Astrocyte (in vitro differentiated cells and primary cell): ENCODE measurements at regions not wholly inside any gene's neighbourhood (a gene's known extent, or its start where the extent isn't known, plus 50 kb on each side); places are given as distances from the start of the nearest gene placed in this dataset.

ENCODE experiments used
- DNase-seq: peaks from one replicate; pipeline ENCODE4 v3.0.0-alpha.2; 2010; ENCODE audit warnings: low read depth
- FAIRE-seq: peaks from 2 replicates; lab custom pipeline; 2011; peaks lifted over from hg19 to GRCh38; lab: Jason Lieb, UNC
- H2AFZ ChIP-seq: 2 replicates; pipeline ENCODE4 v1.6.0; 2012; ENCODE audit warnings: low read depth, low read length, inconsistent platforms
- H3K27ac ChIP-seq: 2 replicates; pipeline ENCODE4 v1.5.1; 2011; ENCODE audit warnings: low read depth, low read length, inconsistent platforms
- H3K27me3 ChIP-seq: 2 replicates; pipeline ENCODE4 v1.6.0; 2011; ENCODE audit warnings: low read length, inconsistent platforms; ENCODE audit not compliant: insufficient read depth
- H3K36me3 ChIP-seq: 2 replicates; pipeline ENCODE4 v1.5.1; 2011; ENCODE audit warnings: low read length, inconsistent platforms; ENCODE audit not compliant: insufficient read depth
- H3K4me1 ChIP-seq: 2 replicates; pipeline ENCODE4 v1.5.1; 2011; ENCODE audit warnings: low read length, inconsistent platforms; ENCODE audit not compliant: insufficient read depth
- H3K4me2 ChIP-seq: 2 replicates; pipeline ENCODE4 v1.6.0; 2012; ENCODE audit warnings: low read length, inconsistent platforms
- H3K4me3 ChIP-seq: 2 replicates; pipeline ENCODE4 v1.5.1; 2011; ENCODE audit warnings: low read depth, mild to moderate bottlenecking, low read length, inconsistent platforms; ENCODE audit not compliant: insufficient read depth
- H3K79me2 ChIP-seq: 2 replicates; pipeline ENCODE4 v1.6.0; 2012; ENCODE audit warnings: mild to moderate bottlenecking, low read length, inconsistent platforms; ENCODE audit not compliant: insufficient read depth
- H3K9ac ChIP-seq: 2 replicates; pipeline ENCODE4 v1.6.0; 2012; ENCODE audit warnings: mild to moderate bottlenecking, low read length, inconsistent platforms
- H3K9me3 ChIP-seq: 2 replicates; pipeline ENCODE4 v1.5.1; 2012; ENCODE audit warnings: low read depth, mild to moderate bottlenecking, low read length, inconsistent platforms; ENCODE audit not compliant: insufficient read depth
- H4K20me1 ChIP-seq: 2 replicates; pipeline ENCODE4 v1.6.0; 2012; ENCODE audit warnings: low read length, inconsistent platforms; ENCODE audit not compliant: insufficient read depth
- H3K27ac Mint-ChIP-seq: one replicate; pipeline ENCODE4 v1.8.0; 2021; ENCODE audit warnings: mild to moderate bottlenecking, mixed read lengths; ENCODE audit not compliant: unreplicated experiment
- H3K27me3 Mint-ChIP-seq: one replicate; pipeline ENCODE4 v1.8.0; 2021; ENCODE audit warnings: low read depth, mixed read lengths; ENCODE audit not compliant: unreplicated experiment
- H3K36me3 Mint-ChIP-seq: one replicate; pipeline ENCODE4 v1.8.0; 2021; ENCODE audit warnings: low read depth, mixed read lengths; ENCODE audit not compliant: unreplicated experiment
- H3K4me1 Mint-ChIP-seq: one replicate; pipeline ENCODE4 v1.8.0; 2021; ENCODE audit warnings: low read depth, mixed read lengths; ENCODE audit not compliant: unreplicated experiment
- H3K4me3 Mint-ChIP-seq: one replicate; pipeline ENCODE4 v1.8.0; 2021; ENCODE audit warnings: mild to moderate bottlenecking, moderate library complexity, mixed read lengths; ENCODE audit not compliant: unreplicated experiment
- H3K9me3 Mint-ChIP-seq: one replicate; pipeline ENCODE4 v1.8.0; 2021; ENCODE audit warnings: mild to moderate bottlenecking, mixed read lengths; ENCODE audit not compliant: unreplicated experiment
- EZH2 ChIP-seq: IDR thresholded peaks from 2 replicates; pipeline ENCODE4 v1.6.1; 2012; ENCODE audit warnings: mild to moderate bottlenecking, low read length, inconsistent platforms; ENCODE audit not compliant: insufficient read depth
- TF ChIP-seq, protein P1 (sequence below): IDR thresholded peaks from 2 replicates; pipeline ENCODE4 v1.5.1; 2011; ENCODE audit warnings: low read depth, mild to moderate bottlenecking, inconsistent platforms, low read length, moderate library complexity; ENCODE audit not compliant: insufficient read depth

DNA sequence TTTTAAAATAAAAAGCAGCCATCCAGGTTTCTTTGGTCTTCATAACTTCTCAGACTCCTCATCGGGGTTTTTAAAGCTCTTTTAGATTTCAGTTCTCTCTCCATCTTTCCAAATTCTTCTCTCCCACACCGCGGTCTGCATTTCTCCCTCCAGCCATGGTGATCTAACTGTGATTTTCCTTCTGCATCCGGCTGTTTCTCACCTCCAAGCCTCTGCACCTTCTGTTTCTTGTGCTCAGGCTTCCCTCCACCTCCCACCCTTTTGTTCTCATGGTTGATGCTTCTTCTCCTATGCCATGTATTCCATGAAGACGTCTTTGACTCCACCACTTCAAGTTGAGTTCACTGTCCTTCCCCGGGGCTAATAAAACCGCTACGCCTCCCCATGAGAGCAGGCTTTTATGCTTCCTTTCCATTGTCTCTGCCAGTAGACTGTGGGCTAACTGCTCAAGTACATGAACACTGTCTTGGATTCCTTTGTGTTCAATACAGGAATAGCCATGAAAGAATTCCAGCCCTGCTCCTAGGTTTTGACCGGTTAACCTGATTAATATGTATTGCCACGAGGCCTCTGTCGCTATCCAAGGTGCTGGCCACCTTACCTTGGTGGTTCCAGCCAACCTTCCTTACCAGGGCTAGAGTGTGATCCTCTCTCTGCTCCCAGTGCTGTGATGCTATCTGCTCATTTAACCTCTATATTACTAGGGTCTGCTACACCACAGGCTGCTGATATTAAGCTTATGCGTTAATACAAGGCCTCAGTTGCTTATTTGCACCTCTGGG, 625.1 kb downstream of the HS3ST4 start:
- Histone ChIP-seq H3K9ac (no peak overlapping the region), H3K27ac (no peak overlapping the region), H3K36me3 (no peaks in the 10 kb centered on the region), H3K27me3 (no peaks in the 10 kb centered on the region), H3K79me2 (no peaks in the 10 kb centered on the region), H4K20me1 (no peaks in the 10 kb centered on the region), H3K4me2 (no peak overlapping the region), H3K4me3 (no peak overlapping the region), H3K4me1 (no peaks in the 10 kb centered on the region), H3K9me3 (peaks cover 3% of the 10 kb centered on the region), H2AFZ (no peak overlapping the region)
- peaks cover 2% of the 10 kb centered on the region for H3K27me3 Mint-ChIP-seq
- TF ChIP-seq, protein P1, sequence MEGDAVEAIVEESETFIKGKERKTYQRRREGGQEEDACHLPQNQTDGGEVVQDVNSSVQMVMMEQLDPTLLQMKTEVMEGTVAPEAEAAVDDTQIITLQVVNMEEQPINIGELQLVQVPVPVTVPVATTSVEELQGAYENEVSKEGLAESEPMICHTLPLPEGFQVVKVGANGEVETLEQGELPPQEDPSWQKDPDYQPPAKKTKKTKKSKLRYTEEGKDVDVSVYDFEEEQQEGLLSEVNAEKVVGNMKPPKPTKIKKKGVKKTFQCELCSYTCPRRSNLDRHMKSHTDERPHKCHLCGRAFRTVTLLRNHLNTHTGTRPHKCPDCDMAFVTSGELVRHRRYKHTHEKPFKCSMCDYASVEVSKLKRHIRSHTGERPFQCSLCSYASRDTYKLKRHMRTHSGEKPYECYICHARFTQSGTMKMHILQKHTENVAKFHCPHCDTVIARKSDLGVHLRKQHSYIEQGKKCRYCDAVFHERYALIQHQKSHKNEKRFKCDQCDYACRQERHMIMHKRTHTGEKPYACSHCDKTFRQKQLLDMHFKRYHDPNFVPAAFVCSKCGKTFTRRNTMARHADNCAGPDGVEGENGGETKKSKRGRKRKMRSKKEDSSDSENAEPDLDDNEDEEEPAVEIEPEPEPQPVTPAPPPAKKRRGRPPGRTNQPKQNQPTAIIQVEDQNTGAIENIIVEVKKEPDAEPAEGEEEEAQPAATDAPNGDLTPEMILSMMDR = no peak
- no peak for TF ChIP-seq EZH2
- DNase-seq (no peak), FAIRE-seq (no peak)
- H3K9me3 Mint-ChIP-seq = no peaks in the 10 kb centered on the region
- H3K36me3 Mint-ChIP-seq = no peaks in the 10 kb centered on the region
- no peak overlapping the region for H3K27ac Mint-ChIP-seq
- no peaks in the 10 kb centered on the region for H3K4me1 Mint-ChIP-seq
- no peak overlapping the region for H3K4me3 Mint-ChIP-seq

DNA sequence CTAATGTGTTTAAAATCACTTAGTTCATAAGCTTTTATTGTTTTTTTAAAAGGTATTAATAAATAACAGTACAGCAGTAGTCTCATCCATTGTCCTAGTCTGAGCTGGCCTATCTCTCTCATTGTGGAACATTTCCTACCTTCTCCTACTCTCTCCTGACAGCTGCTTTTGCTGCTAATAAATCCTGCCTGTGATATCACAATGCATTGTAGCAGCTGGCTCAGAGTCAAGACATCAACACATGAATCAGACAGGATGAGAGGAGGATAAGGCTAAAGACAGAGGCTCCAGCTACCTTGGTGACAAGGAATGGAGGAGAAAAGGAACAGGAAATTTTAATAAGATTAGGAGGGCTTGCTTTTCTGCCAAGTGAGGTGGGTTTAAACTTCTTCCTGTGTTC, 626.1 kb downstream of the HS3ST4 start:
- TF ChIP-seq, protein P1 = no peak
- TF ChIP-seq EZH2 = no peak
- Mint-ChIP-seq H3K9me3 (no peaks in the 10 kb centered on the region), H3K4me1 (no peaks in the 10 kb centered on the region), H3K4me3 (no peak overlapping the region), H3K36me3 (no peaks in the 10 kb centered on the region), H3K27ac (no peak overlapping the region), H3K27me3 (peaks cover 2% of the 10 kb centered on the region)
- Histone ChIP-seq H3K4me2 (no peak overlapping the region), H4K20me1 (no peaks in the 10 kb centered on the region), H2AFZ (no peak overlapping the region), H3K27ac (no peak overlapping the region), H3K4me1 (no peaks in the 10 kb centered on the region), H3K79me2 (no peaks in the 10 kb centered on the region), H3K9ac (no peak overlapping the region), H3K9me3 (peaks cover 3% of the 10 kb centered on the region), H3K4me3 (no peak overlapping the region), H3K36me3 (no peaks in the 10 kb centered on the region), H3K27me3 (no peaks in the 10 kb centered on the region)
- no peak for FAIRE-seq
- no peak for DNase-seq

DNA sequence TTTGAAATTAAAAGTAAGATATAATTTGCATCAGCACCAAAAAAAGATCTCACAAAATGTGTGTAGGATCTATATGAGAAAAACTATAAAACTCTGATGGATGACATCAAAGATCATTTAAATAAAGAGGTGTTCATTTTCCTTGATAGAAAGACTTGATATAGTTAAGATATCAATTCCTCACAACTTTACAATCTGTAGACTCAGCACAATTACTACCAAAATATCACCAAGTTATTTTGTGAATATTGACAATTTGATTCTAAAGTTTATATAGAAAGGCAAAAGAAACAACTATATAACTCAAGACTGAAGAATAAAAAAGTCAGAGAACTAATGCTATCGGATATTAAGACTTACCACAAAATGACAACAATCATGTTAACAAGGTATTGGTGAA, 638.9 kb downstream of the HS3ST4 start:
- H3K4me3 Mint-ChIP-seq = no peak overlapping the region
- no peaks in the 10 kb centered on the region for H3K36me3 Mint-ChIP-seq
- H3K9me3 Mint-ChIP-seq = peaks cover 9% of the 10 kb centered on the region
- H3K27ac ChIP-seq = no peak overlapping the region
- no peaks in the 10 kb centered on the region for H3K4me1 Mint-ChIP-seq
- DNase-seq (no peak), FAIRE-seq (no peak)
- H3K9me3 ChIP-seq = peaks cover 3% of the 10 kb centered on the region
- H3K27ac Mint-ChIP-seq = no peak overlapping the region
- H3K27me3 ChIP-seq = no peaks in the 10 kb centered on the region
- H3K27me3 Mint-ChIP-seq = peaks cover under 1% of the 10 kb centered on the region
- H3K4me3 ChIP-seq = no peak overlapping the region
- H3K4me1 ChIP-seq = no peaks in the 10 kb centered on the region
- TF ChIP-seq, protein P1 = no peak
- TF ChIP-seq EZH2 = no peak
- H3K4me2 ChIP-seq = no peak overlapping the region
- H3K9ac ChIP-seq = no peak overlapping the region
- H4K20me1 ChIP-seq = no peaks in the 10 kb centered on the region
- no peaks in the 10 kb centered on the region for H3K36me3 ChIP-seq
- H2AFZ ChIP-seq = no peak overlapping the region
- no peaks in the 10 kb centered on the region for H3K79me2 ChIP-seq
